Kidney epithelial cell (primary cell): ENCODE measurements at regions not wholly inside any gene's neighbourhood (a gene's known extent, or its start where the extent isn't known, plus 50 kb on each side); places are given as distances from the start of the nearest gene placed in this dataset.
"Not testable (repeated sequence)": the region's sequence is repeated elsewhere in the genome, so short reads cannot be mapped to it uniquely, and the experiment has no call there.

Source experiments
- DNase-seq: peaks from one replicate; pipeline ENCODE4 v3.0.0-alpha.2; 2010; ENCODE audit warnings: low read depth
- H3K27me3 ChIP-seq: 2 replicates; pipeline ENCODE4 v1.6.0; 2011; ENCODE audit warnings: low read length; ENCODE audit not compliant: control insufficient read depth, insufficient read depth
- H3K36me3 ChIP-seq: 2 replicates; pipeline ENCODE4 v1.5.1; 2011; ENCODE audit warnings: low read length; ENCODE audit not compliant: control insufficient read depth, insufficient read depth
- H3K4me3 ChIP-seq: 2 replicates; pipeline ENCODE4 v1.5.1; 2011; ENCODE audit warnings: low read depth, mild to moderate bottlenecking, control low read depth, low read length
- TF ChIP-seq, protein P1 (sequence below): IDR thresholded peaks from 2 replicates; pipeline ENCODE4 v1.5.1; 2011; ENCODE audit warnings: mild to moderate bottlenecking, moderate library complexity, low read length, control low read depth, inconsistent platforms; ENCODE audit not compliant: insufficient read depth, poor library complexity, severe bottlenecking

- no peaks in the 10 kb centered on the region for H3K36me3 ChIP-seq
- H3K4me3 ChIP-seq = no peak overlapping the region
- no peak for DNase-seq
- TF ChIP-seq, protein P1, sequence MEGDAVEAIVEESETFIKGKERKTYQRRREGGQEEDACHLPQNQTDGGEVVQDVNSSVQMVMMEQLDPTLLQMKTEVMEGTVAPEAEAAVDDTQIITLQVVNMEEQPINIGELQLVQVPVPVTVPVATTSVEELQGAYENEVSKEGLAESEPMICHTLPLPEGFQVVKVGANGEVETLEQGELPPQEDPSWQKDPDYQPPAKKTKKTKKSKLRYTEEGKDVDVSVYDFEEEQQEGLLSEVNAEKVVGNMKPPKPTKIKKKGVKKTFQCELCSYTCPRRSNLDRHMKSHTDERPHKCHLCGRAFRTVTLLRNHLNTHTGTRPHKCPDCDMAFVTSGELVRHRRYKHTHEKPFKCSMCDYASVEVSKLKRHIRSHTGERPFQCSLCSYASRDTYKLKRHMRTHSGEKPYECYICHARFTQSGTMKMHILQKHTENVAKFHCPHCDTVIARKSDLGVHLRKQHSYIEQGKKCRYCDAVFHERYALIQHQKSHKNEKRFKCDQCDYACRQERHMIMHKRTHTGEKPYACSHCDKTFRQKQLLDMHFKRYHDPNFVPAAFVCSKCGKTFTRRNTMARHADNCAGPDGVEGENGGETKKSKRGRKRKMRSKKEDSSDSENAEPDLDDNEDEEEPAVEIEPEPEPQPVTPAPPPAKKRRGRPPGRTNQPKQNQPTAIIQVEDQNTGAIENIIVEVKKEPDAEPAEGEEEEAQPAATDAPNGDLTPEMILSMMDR = no peak
- no peaks in the 10 kb centered on the region for H3K27me3 ChIP-seq
Observed at GRCh38 chr3:3296979-3297381, 117.5 kb upstream of the CRBN start.

DNA sequence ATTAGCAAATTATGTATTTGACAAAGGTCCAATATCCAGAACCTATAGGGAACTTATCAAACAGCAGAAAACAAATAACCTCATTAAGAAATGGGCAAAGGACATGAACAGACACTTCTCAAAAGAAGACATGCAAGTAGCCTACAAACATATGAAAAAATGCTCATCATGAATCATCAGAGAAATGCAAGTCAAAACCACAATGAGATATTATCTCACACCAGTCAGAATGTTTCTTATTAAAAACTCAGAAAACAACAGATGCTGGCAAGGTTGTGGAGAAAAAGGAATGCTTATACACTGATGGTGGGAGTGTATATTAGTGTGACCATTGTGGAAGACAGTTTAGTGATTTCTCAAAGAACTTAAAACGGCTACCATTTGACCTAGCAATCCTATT lies 116.1 kb upstream of the CRBN start:
- Histone ChIP-seq H3K4me3 (no peak overlapping the region), H3K27me3 (no peaks in the 10 kb centered on the region), H3K36me3 (no peaks in the 10 kb centered on the region)
- no peak for DNase-seq
- TF ChIP-seq, protein P1 = no peak

- H3K36me3 ChIP-seq, H3K4me3 ChIP-seq, DNase-seq, H3K27me3 ChIP-seq: not testable (repeated sequence)
Observed at GRCh38 chr3:3291756-3292283, 112.3 kb upstream of the CRBN start.

GRCh38 chr3:3288255-3288654 lies 108.8 kb upstream of the CRBN start:
- Histone ChIP-seq H3K36me3 (no peaks in the 10 kb centered on the region), H3K27me3 (no peaks in the 10 kb centered on the region), H3K4me3 (no peak overlapping the region)
- no peak for DNase-seq
- TF ChIP-seq, protein P1 = no peak

- Histone ChIP-seq H3K4me3 (no peak overlapping the region), H3K36me3 (no peaks in the 10 kb centered on the region), H3K27me3 (no peaks in the 10 kb centered on the region)
- DNase-seq = no peak
- TF ChIP-seq, protein P1 = no peak
Observed at GRCh38 chr3:3286014-3286413, 106.5 kb upstream of the CRBN start.

DNA sequence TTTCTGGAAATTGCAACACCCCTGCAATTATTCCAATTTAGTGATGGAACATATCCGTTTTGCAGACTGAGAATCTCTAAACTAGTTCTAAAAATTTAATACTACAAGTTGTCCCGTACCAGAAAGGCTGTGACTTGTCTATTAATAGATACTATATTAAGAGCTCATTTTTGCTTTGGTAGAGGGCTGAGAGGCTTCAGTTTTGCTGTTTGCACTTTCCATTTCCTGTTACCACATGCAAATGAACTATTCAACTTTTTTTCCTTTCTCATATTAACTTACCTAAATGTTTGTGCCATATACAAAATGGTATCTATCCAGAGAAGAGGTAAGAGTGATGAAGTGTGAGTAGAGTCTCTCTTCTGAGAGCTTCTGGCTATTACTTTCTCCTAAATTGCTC lies 101.5 kb upstream of the CRBN start:
- DNase-seq = no peak
- TF ChIP-seq, protein P1 = no peak
- Histone ChIP-seq H3K27me3 (no peaks in the 10 kb centered on the region), H3K4me3 (no peak overlapping the region), H3K36me3 (no peaks in the 10 kb centered on the region)
